HG03457 (cell line): ENCODE measurements at regions not wholly inside any gene's neighbourhood (a gene's known extent, or its start where the extent isn't known, plus 50 kb on each side); places are given as distances from the start of the nearest gene placed in this dataset.

Experiments used
- ATAC-seq: cut with Tn5 transposase; IDR thresholded peaks from one replicate; pipeline ENCODE4 v1.9.1; 2021; ENCODE audit warnings: moderate number of reproducible peaks; ENCODE audit not compliant: unreplicated experiment

GRCh38 chr4:140250989-140251552 lies 97.1 kb upstream of the MAML3 start:
- ATAC-seq = no peak

DNA sequence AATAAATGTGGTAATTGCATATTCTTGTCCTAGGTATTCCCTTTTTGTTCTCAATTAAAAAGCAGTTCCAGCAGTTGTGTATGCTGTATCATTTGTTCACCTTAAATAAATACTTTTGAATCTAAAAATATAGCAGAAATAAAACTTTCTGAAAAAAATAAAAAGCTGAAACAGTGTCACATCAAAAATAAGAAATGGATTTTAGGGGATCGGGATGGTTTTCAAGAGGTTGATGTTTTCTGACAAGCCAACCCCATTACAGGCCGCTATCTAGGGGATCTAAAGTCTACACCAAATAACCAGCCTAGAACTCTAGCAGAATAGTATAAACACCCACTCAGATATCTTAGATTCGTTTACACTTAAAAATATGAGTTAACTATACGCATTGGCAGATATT lies 95.4 kb upstream of the MAML3 start:
- no peak for ATAC-seq

- no peak for ATAC-seq
These were observed 93.3 kb upstream of the MAML3 start for GRCh38 chr4:140247237-140247636.

- no peak for ATAC-seq
These were observed 92.2 kb upstream of the MAML3 start for GRCh38 chr4:140246216-140246615.

DNA sequence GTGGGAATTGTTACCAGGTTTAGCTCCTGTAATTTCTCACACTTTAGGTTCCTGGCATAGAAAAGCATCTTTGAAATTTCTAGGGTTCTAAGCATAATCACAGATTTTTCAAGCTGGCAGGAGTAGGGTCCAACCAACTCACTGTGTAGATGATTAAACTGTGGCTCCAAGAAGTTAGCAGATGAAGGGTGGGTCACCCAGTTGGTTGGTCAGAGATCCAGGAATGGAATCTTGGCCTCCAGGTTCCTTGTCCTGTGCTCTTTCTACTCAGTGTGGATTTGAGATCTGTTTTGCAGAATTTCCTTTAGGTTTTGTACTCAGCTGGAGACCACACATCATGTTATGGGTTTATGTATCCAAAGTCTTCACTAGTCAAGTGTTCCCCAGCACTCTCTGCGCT lies 90.3 kb upstream of the MAML3 start:
- ATAC-seq = no peak

DNA sequence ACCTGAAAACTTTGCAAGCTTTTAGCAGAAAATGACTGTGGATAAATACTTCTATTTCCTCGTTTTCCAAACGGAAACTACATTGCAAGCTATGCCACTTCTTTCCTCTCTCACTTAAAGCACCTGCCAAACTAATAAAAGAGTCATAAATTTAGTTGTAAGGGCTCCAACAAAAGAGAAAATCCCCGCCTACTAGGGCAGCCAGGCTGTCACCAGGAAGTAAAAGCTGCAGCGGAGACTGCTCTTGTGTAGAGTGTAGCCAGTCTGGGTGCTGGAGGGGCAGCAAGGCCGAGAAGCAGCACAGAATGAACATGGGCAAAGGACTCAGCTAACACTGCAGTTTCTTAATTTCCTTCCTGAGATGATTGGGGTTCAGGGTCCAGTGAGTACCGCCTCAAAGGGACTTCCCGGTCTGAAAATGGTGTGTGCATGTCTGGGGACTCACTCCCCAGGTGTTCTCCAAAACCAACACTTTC lies 89.3 kb upstream of the MAML3 start:
- ATAC-seq = peak; percentile 87

GRCh38 chr4:140242357-140243277 lies 88.6 kb upstream of the MAML3 start:
- ATAC-seq = peak; percentile 36

- ATAC-seq = no peak
These were observed 86.3 kb upstream of the MAML3 start for GRCh38 chr4:140240237-140240636.

DNA sequence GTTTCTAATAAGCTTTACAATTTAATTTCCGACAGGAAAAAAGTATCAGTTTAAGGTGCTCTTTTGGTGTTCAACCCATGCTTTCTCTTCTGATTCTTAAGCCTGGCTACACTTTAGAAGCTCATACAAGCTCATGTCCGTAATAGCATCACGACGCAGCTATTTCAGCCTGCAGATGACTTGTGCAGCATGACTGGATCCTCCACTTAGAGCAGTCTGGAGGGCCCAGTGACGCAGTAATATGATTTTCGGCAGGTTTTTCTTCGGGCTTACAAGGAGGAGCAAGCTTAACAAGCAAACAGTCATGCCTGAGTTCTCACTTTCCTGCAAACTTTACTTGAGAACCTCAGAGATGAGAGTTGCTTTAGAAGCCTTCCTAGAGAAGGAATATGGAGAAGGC lies 85.3 kb upstream of the MAML3 start:
- no peak for ATAC-seq

DNA sequence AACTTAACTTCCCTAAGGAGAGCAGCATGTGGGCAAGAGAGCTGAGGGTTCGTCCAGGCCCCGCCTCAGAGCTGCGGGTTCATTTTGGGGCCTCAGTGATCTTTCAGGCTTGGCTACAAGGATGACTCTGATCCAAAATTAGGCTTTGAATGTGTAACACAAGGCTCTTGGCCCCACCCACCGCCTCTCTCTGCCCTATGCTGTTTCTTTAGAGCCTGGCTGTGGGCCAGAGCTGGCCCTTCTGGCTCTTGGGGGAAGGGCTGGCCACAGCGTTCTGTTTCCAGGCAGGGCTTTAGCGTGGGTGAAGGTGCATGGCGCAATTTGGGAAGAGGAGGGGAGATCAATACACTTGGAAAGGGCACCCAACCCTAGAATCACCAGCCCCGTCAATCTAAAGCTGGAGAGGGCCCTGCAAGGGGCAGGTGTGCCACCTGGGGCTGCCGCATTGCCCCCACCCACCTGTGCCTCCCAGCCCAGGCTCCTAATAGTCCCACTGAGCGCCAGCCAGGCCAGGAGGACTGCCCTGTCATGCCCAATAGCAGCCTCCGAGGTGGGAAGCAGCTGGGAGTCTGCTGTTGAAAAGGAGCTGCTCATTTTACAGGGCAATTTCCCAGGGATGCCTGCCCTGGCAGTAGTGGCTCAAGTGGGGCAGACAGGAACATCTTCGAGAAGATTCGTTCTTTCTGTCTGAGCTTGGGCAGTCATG lies 84.5 kb upstream of the MAML3 start:
- no peak for ATAC-seq

- ATAC-seq = no peak
These were observed 83.8 kb upstream of the MAML3 start for GRCh38 chr4:140237616-140238350.

DNA sequence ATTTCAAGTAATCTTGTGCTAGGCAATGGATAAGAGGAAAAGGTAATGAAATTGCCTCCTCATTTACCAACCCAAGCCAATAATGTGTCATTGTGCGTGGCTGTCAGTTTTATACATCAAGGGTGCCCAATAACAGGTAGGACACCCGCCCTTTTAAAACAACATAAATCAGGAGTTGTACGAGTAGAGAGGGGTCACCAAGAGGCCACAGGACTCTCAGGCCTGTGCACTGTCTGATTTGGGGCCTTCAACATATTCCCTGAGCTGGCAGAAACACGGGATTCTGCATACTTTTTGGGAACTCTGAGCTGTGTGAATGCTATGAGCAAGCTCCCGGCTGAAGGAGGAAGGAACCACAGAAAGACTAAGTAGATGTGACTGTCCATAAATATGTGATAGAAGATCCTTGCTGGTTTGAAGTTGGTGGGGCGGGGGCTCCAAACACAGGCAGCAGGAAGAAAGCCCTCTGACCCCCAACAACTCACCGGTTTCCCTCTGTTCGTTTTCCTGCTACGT lies 82.7 kb upstream of the MAML3 start:
- no peak for ATAC-seq

- no peak for ATAC-seq
These were observed 80.7 kb upstream of the MAML3 start for GRCh38 chr4:140234697-140235060.

DNA sequence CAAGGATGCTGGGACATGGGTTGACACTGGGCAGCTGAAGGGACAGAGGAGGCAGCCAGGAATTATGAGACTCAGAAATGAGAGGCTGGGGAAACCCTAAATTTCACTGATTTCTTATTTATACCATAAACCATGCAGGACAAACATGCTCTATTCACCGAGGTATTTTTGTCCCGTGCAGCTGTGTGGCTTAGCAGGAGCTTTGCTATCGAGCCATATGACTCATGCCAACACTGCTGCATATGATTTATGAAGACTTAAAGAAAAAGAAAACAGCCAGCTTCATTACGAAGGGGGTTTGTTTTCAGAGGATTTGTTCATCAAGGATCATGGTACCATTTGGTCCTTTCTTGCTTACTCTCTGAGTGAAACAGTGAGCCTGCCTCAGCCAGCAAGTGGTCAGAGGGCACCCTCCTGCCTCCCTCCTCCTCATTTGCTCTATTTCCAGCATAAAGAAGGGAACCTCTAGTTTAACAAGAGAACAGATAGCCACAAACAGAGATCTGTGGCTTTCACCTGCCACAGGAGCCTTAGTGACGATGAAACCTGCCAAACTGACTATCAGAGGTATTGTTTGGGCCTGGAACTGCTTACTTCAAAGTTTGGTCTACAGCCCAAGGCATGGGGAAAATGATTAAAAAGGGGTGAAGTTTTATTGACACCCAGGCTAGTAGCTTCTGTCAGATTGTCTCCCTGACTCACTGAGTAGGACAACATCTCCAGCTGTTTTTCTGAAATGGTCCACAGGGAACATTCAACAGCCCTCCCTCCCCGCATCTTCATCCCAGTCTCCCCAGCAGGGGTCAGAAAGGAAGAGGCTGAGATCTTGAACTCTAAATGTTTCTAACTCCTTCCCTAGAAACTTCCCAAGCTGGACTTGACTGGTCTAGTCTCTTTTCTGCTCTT lies 80.1 kb upstream of the MAML3 start:
- ATAC-seq = no peak

DNA sequence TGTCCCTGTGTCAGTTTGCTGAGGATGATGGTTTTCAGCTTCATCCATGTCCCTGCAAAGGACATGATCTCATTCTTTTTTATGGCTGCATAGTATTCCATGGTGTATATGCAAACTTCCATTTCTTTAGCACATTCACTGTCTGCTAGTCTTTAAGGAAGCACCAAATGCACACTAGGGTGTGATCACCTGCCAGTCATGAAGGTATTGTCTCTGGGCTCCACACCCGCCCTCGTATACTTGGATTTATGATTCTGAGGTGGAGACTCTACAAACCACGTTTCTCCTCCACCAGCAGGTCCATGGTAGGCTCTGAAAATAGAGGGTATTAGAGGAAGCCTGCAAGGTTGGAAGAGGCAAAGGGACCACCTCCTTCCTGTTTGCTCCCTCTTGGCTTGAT lies 75.9 kb upstream of the MAML3 start:
- ATAC-seq = no peak

GRCh38 chr4:140227286-140227685 lies 73.3 kb upstream of the MAML3 start:
- ATAC-seq = no peak

GRCh38 chr4:140223056-140223810 lies 69.2 kb upstream of the MAML3 start:
- ATAC-seq = no peak

GRCh38 chr4:140222171-140222570 lies 68.2 kb upstream of the MAML3 start:
- ATAC-seq = no peak

- ATAC-seq = no peak
These were observed 66.1 kb upstream of the MAML3 start for GRCh38 chr4:140220058-140220457.
